Fibroblast of lung (primary cell): ENCODE measurements at regions not wholly inside any gene's neighbourhood (a gene's known extent, or its start where the extent isn't known, plus 50 kb on each side); places are given as distances from the start of the nearest gene placed in this dataset.

Source experiments
- DNase-seq, 2 donors: peaks; one replicate each; pipeline versions ENCODE4 v3.0.0 to v3.0.0-alpha.2; 2010; ENCODE audit warnings: low read depth in 2 of 2
- H2AFZ ChIP-seq: 2 replicates; pipeline ENCODE4 v1.5.1; 2012; ENCODE audit warnings: low read length, control low read depth, inconsistent platforms
- H3K27ac ChIP-seq: 2 replicates; pipeline ENCODE4 v1.5.1; 2011; ENCODE audit warnings: low read length, control low read depth; ENCODE audit not compliant: insufficient read depth
- H3K27me3 ChIP-seq: 2 replicates; pipeline ENCODE4 v1.5.1; 2011; ENCODE audit warnings: mild to moderate bottlenecking, low read length; ENCODE audit not compliant: control insufficient read depth, insufficient read depth
- H3K36me3 ChIP-seq: 2 replicates; pipeline ENCODE4 v1.5.1; 2011; ENCODE audit warnings: low read length; ENCODE audit not compliant: control insufficient read depth, insufficient read depth
- H3K4me1 ChIP-seq: 2 replicates; pipeline ENCODE4 v1.5.1; 2011; ENCODE audit warnings: low read length; ENCODE audit not compliant: control insufficient read depth, insufficient read depth; ENCODE audit errors: extremely low read depth
- H3K4me2 ChIP-seq: 2 replicates; pipeline ENCODE4 v1.5.1; 2011; ENCODE audit warnings: low read length, control low read depth; ENCODE audit not compliant: insufficient read depth; ENCODE audit errors: extremely low read depth
- H3K4me3 ChIP-seq, 4 experiments: fragments of 200-600 bp in 1 of 4; sonication (generic) in 1 of 4; replicated peaks in 1 of 4; 2 replicates each; pipeline ENCODE4 v1.5.1; 2011 to 2016; ENCODE audit warnings: low read length in 4 of 4, low read depth in 3 of 4, mild to moderate bottlenecking in 3 of 4, control low read depth in 2 of 4, inconsistent platforms in 1 of 4, mixed read lengths in 1 of 4; ENCODE audit not compliant: insufficient read depth in 1 of 4; ENCODE audit errors: control extremely low read depth in 1 of 4
- H3K79me2 ChIP-seq: 2 replicates; pipeline ENCODE4 v1.5.1; 2012; ENCODE audit warnings: mild to moderate bottlenecking, low read length, inconsistent platforms; ENCODE audit not compliant: control insufficient read depth, insufficient read depth
- H3K9ac ChIP-seq: 2 replicates; pipeline ENCODE4 v1.5.1; 2011; ENCODE audit warnings: mild to moderate bottlenecking, low read length, control low read depth; ENCODE audit not compliant: insufficient read depth
- H3K9me3 ChIP-seq: 2 replicates; pipeline ENCODE4 v1.5.1; 2012; ENCODE audit warnings: low read depth, low read length; ENCODE audit not compliant: control insufficient read depth, insufficient read depth
- H4K20me1 ChIP-seq: 2 replicates; pipeline ENCODE4 v1.5.1; 2011; ENCODE audit warnings: low read length; ENCODE audit not compliant: control insufficient read depth, insufficient read depth; ENCODE audit errors: extremely low read depth
- EZH2 ChIP-seq: IDR thresholded peaks from 2 replicates; pipeline ENCODE4 v1.5.1; 2012; ENCODE audit warnings: low read length, control low read depth, mild to moderate bottlenecking; ENCODE audit errors: missing control alignments
- TF ChIP-seq, protein P1 (sequence below), 2 donors: IDR thresholded peaks in 1 of 2; conservative IDR thresholded peaks in 1 of 2; 1 replicate in 1 of 2; 2 replicates in 1 of 2; pipeline ENCODE4 v1.5.1; 2011 to 2012; ENCODE audit warnings: low read length in 2 of 2, control low read depth in 1 of 2, inconsistent platforms in 1 of 2, low read depth in 1 of 2, mild to moderate bottlenecking in 1 of 2

DNA sequence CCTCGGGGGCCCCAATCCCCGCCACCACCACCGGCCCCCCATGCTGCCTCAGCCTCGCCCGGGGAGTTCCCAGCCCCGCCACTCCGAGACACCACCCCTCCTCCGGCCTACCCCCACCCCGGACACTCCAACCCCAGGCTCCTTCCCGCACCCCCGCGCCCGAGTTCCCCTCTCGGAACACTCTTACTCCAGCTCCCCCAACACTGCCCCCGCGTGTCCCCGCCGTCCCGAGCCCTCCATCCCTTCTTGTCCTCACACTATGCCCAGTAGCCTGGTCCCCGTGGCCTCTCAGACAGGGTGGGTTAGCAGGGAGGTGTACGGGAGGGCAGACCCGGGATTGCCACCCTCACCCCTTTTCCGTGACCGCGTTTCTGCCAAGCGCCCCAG lies 276.1 kb downstream of the BCOR start:
- Histone ChIP-seq H2AFZ (no peak overlapping the region), H3K79me2 (no peaks in the 10 kb centered on the region), H3K27me3 (no peaks in the 10 kb centered on the region), H3K4me1 (peaks cover 8% of the 10 kb centered on the region), H3K27ac (no peak overlapping the region), H3K4me3 (peak overlapping the region in 1 of 4 experiments; percentile 42), H3K9ac (no peak overlapping the region), H4K20me1 (no peaks in the 10 kb centered on the region), H3K4me2 (no peak overlapping the region), H3K36me3 (no peaks in the 10 kb centered on the region), H3K9me3 (no peaks in the 10 kb centered on the region)
- no peak for TF ChIP-seq EZH2
- TF ChIP-seq, protein P1, sequence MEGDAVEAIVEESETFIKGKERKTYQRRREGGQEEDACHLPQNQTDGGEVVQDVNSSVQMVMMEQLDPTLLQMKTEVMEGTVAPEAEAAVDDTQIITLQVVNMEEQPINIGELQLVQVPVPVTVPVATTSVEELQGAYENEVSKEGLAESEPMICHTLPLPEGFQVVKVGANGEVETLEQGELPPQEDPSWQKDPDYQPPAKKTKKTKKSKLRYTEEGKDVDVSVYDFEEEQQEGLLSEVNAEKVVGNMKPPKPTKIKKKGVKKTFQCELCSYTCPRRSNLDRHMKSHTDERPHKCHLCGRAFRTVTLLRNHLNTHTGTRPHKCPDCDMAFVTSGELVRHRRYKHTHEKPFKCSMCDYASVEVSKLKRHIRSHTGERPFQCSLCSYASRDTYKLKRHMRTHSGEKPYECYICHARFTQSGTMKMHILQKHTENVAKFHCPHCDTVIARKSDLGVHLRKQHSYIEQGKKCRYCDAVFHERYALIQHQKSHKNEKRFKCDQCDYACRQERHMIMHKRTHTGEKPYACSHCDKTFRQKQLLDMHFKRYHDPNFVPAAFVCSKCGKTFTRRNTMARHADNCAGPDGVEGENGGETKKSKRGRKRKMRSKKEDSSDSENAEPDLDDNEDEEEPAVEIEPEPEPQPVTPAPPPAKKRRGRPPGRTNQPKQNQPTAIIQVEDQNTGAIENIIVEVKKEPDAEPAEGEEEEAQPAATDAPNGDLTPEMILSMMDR (conservative IDR thresholded peaks at IDR 0.05 in 1 of 2, IDR thresholded peaks at IDR 0.05 in 1 of 2; ENCODE audit: low read depth in 1 of 2, low read length in 2 of 2): no peak
- DNase-seq: no peak

DNA sequence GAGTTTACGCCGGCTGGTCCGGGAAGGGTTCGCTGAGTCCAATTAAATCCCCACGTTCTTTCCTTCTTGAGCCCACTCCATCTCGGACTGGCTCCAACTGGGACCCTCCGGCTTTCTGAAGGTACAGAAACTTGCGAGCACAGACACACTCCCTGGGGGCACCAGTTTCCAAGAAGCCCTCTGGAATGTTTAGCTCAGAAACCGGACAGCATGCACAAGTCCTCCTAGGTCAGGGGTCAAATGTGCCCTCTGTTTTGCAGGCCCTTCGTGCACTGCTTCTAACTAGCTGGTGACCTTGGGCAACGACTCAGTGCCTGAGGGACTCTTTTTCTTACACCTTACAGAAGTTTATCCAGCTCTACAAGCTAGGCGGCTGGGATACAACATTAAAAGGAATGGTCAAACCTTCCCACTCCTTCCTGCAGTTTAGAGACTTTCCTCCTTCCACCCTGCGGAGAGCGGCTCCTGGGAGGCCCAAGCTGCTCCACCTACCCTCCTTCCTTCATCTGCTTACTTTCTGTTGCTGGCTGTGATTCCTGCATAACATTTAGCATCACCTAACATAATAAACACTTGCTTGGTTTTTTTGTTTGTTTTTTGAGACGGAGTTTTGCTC lies 275.5 kb downstream of the BCOR start:
- no peaks in the 10 kb centered on the region for H4K20me1 ChIP-seq
- no peaks in the 10 kb centered on the region for H3K79me2 ChIP-seq
- H3K4me3 ChIP-seq: no peak overlapping the region
- no peak overlapping the region for H3K9ac ChIP-seq
- H3K27ac ChIP-seq: no peak overlapping the region
- no peaks in the 10 kb centered on the region for H3K9me3 ChIP-seq
- H3K4me2 ChIP-seq: no peak overlapping the region
- H3K36me3 ChIP-seq: no peaks in the 10 kb centered on the region
- DNase-seq: no peak
- peaks cover 7% of the 10 kb centered on the region for H3K4me1 ChIP-seq
- H2AFZ ChIP-seq: no peak overlapping the region
- TF ChIP-seq, protein P1 (conservative IDR thresholded peaks at IDR 0.05 in 1 of 2, IDR thresholded peaks at IDR 0.05 in 1 of 2; ENCODE audit: low read depth in 1 of 2, low read length in 2 of 2): no peak
- no peak for TF ChIP-seq EZH2
- no peaks in the 10 kb centered on the region for H3K27me3 ChIP-seq

DNA sequence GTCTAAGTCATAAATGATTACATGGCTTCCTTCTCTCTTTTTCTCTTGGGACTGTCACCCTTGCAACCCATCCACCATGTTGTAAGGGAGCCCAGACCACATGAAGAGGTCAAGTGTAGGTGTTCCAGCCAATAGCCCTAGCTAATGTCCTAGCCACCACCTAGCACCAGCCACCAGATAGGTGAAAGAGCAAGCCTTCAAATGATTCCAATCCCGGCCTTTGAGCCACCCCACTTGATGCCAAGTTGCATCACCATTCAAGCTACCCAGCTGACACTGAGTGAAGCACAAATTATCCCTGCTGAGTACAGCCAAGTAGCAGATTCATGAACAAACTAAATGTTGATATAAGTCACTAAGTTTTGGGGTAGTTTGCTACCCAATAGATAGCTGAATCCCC lies 274.3 kb downstream of the BCOR start:
- TF ChIP-seq, protein P1 (conservative IDR thresholded peaks at IDR 0.05 in 1 of 2, IDR thresholded peaks at IDR 0.05 in 1 of 2; ENCODE audit: low read depth in 1 of 2, low read length in 2 of 2): no peak
- TF ChIP-seq EZH2: no peak
- Histone ChIP-seq H4K20me1 (no peaks in the 10 kb centered on the region), H2AFZ (no peak overlapping the region), H3K4me2 (no peak overlapping the region), H3K79me2 (no peaks in the 10 kb centered on the region), H3K27ac (no peak overlapping the region), H3K9ac (no peak overlapping the region), H3K27me3 (no peaks in the 10 kb centered on the region), H3K4me3 (no peak overlapping the region), H3K4me1 (no peaks in the 10 kb centered on the region), H3K9me3 (no peaks in the 10 kb centered on the region), H3K36me3 (no peaks in the 10 kb centered on the region)
- DNase-seq: no peak
